ENCODE measurements at regions not wholly inside any gene's neighbourhood (a gene's known extent, or its start where the extent isn't known, plus 50 kb on each side); places are given as distances from the start of the nearest gene placed in this dataset.

DNA sequence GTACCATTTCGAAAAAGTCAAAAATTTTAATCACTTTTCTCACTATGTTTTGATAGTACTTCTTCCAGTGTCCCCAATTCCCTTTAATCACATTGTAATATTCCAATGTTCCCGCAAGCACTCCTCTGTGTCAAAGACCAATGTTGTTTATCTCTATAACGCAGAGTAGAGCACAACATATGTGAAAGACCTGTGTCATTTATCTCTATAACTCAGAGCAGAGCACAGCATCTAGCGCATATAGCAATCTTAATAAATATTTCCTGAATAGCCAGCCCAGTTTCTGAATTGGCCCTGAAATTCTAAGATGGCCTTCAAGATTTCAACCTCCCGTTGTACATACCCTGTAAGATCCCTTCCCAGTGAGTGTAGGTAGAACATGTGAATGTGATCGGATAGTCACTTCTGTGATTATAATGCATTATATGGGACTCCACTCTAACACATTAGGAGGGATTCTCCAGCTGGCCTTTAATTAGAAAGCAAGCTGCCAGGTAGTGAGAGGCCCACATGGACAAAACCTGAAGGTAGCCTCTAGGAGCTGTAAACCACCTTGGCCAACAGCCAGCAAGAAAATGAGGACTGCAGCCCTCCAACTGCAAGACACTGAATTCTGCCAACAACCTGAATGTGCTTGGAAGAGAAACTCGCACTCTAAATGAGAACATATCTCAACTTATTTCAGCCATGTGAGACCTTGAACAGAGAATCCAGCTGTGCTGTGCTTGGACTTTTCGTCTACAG lies 238.8 kb upstream of the SYT10 start:
- DNase-seq: no peak
- no peak overlapping the region for H3K9ac ChIP-seq (ENCODE audit: extremely low read depth, low read length, poor library complexity, severe bottlenecking)
- 90 to 92% methylated on average over 6 to 8 of the region's 8 CpGs for WGBS, 2 experiments (ENCODE audit: insufficient coverage in 1 of 2, insufficient read length in 1 of 2)
- Mint-ChIP-seq H3K27me3 (ENCODE audit: insufficient read depth) (no peaks in the 10 kb centered on the region), H3K9me3 (no peaks in the 10 kb centered on the region), H3K4me3 (no peak overlapping the region), H3K36me3 (ENCODE audit: low read depth) (no peaks in the 10 kb centered on the region), H3K27ac (no peak overlapping the region), H3K4me1 (no peaks in the 10 kb centered on the region)
- H3K4me3 ChIP-seq (ENCODE audit: low read length): no peak overlapping the region
- TF ChIP-seq CTCF (conservative IDR thresholded peaks at IDR 0.05): no peak
- no peaks in the 10 kb centered on the region for H3K9me3 ChIP-seq (ENCODE audit: control insufficient read depth, low read length)
- H3K27ac ChIP-seq (ENCODE audit: low read depth, low read length): no peak overlapping the region
- no peaks in the 10 kb centered on the region for H3K36me3 ChIP-seq (ENCODE audit: control insufficient read depth, insufficient read depth, low read length)
- no peaks in the 10 kb centered on the region for H3K27me3 ChIP-seq (ENCODE audit: control insufficient read depth, insufficient read depth, low read length, poor library complexity, severe bottlenecking)
- H3K4me1 ChIP-seq (ENCODE audit: control insufficient read depth, insufficient read depth, low read length): no peaks in the 10 kb centered on the region

GRCh38 chr12:33690562-33690961 lies 250.9 kb upstream of the SYT10 start:
- Histone ChIP-seq H3K9ac (ENCODE audit: extremely low read depth, low read length, poor library complexity, severe bottlenecking) (no peak overlapping the region), H3K4me3 (ENCODE audit: low read length) (no peak overlapping the region), H3K27me3 (ENCODE audit: control insufficient read depth, insufficient read depth, low read length, poor library complexity, severe bottlenecking) (no peaks in the 10 kb centered on the region), H3K36me3 (ENCODE audit: control insufficient read depth, insufficient read depth, low read length) (no peaks in the 10 kb centered on the region), H3K4me1 (ENCODE audit: control insufficient read depth, insufficient read depth, low read length) (no peaks in the 10 kb centered on the region), H3K9me3 (ENCODE audit: control insufficient read depth, low read length) (no peaks in the 10 kb centered on the region), H3K27ac (ENCODE audit: low read depth, low read length) (no peak overlapping the region)
- no peak overlapping the region for H3K4me3 Mint-ChIP-seq
- 88% methylated on average over 1 of the region's 1 CpG; no CpG with 5 or more reads in 1 of the 2 experiments for WGBS, 2 experiments (ENCODE audit: insufficient coverage in 1 of 2, insufficient read length in 1 of 2)
- H3K9me3 Mint-ChIP-seq: peaks cover 6% of the 10 kb centered on the region
- no peaks in the 10 kb centered on the region for H3K27me3 Mint-ChIP-seq (ENCODE audit: insufficient read depth)
- peaks cover 3% of the 10 kb centered on the region for H3K4me1 Mint-ChIP-seq
- H3K27ac Mint-ChIP-seq: no peak overlapping the region
- no peak for DNase-seq
- TF ChIP-seq CTCF (conservative IDR thresholded peaks at IDR 0.05): no peak
- no peaks in the 10 kb centered on the region for H3K36me3 Mint-ChIP-seq (ENCODE audit: low read depth)

DNA sequence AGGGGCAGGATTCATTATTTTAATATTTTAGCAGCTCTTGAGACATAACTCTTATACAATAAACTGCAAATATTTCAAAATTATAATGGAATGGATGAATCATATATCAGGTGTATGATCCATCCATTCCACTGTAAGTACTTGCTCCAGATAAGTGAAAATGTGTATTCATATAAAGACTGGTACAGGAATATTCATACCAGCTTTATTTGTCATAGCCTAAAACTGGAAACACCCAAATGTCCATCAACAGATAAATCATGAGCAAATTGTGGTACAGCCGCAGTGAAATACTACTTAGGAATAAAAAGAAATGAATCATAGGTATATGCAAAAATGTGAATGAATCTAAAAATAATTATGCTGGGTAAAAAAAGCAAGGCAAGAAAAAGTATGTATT lies 263.6 kb upstream of the SYT10 start:
- no peak for TF ChIP-seq CTCF (conservative IDR thresholded peaks at IDR 0.05)
- H3K4me3 ChIP-seq (ENCODE audit: low read length): no peak overlapping the region
- H3K27me3 ChIP-seq (ENCODE audit: control insufficient read depth, insufficient read depth, low read length, poor library complexity, severe bottlenecking): peaks cover 3% of the 10 kb centered on the region
- Mint-ChIP-seq H3K27me3 (ENCODE audit: insufficient read depth) (peaks cover 4% of the 10 kb centered on the region), H3K36me3 (ENCODE audit: low read depth) (no peaks in the 10 kb centered on the region), H3K4me1 (no peaks in the 10 kb centered on the region), H3K4me3 (no peak overlapping the region), H3K27ac (no peak overlapping the region), H3K9me3 (no peaks in the 10 kb centered on the region)
- H3K27ac ChIP-seq (ENCODE audit: low read depth, low read length): no peak overlapping the region
- WGBS, 2 experiments (ENCODE audit: insufficient coverage in 1 of 2, insufficient read length in 1 of 2): 93% methylated on average over 1 of the region's 1 CpG; no CpG with 5 or more reads in 1 of the 2 experiments
- no peaks in the 10 kb centered on the region for H3K4me1 ChIP-seq (ENCODE audit: control insufficient read depth, insufficient read depth, low read length)
- no peaks in the 10 kb centered on the region for H3K36me3 ChIP-seq (ENCODE audit: control insufficient read depth, insufficient read depth, low read length)
- no peaks in the 10 kb centered on the region for H3K9me3 ChIP-seq (ENCODE audit: control insufficient read depth, low read length)
- H3K9ac ChIP-seq (ENCODE audit: extremely low read depth, low read length, poor library complexity, severe bottlenecking): no peak overlapping the region
- no peak for DNase-seq
